GM12865 (cell line): ENCODE measurements at regions not wholly inside any gene's neighbourhood (a gene's known extent, or its start where the extent isn't known, plus 50 kb on each side); places are given as distances from the start of the nearest gene placed in this dataset.

Experiments used
- DNase-seq: peaks from one replicate; pipeline ENCODE4 v3.0.0; 2010; ENCODE audit warnings: low read depth
- H3K4me3 ChIP-seq: 2 replicates; pipeline ENCODE4 v1.5.1; 2011; ENCODE audit warnings: mild to moderate bottlenecking, low read depth, low read length, control low read depth
- CTCF ChIP-seq: IDR thresholded peaks from 2 replicates; pipeline ENCODE4 v1.5.1; 2011; ENCODE audit warnings: low read length, control low read depth, low read depth, inconsistent platforms; ENCODE audit not compliant: insufficient read depth; ENCODE audit errors: missing control alignments

- no peak for TF ChIP-seq CTCF
- no peak overlapping the region for H3K4me3 ChIP-seq
- DNase-seq, result peak; percentile 41
These were observed 156.9 kb downstream of the DLEU7 start for GRCh38 chr13:50686551-50686950.

- no peak for TF ChIP-seq CTCF
- no peak for DNase-seq
- H3K4me3 ChIP-seq, result no peak overlapping the region
These were observed 155.9 kb downstream of the DLEU7 start for GRCh38 chr13:50687545-50687944.

DNA sequence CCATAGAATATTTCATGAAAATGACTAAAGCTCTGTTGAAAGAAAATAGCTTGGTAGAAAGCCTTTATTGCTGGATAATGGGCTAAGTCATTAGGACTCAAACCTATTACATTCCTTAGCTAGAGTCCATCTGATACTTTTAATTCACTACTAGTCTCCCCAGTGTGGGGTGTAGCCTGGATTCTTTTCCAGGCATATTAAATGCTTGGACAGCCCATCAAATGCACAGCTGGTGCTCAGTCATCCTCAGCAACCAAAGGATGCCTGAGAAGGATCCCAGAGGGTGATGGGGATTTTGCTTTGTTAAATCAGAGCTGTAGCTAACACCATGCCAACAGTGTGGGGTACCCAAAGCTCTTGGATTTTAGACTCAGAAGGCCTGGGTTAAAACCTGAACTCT lies 153.5 kb downstream of the DLEU7 start:
- no peak overlapping the region for H3K4me3 ChIP-seq
- DNase-seq, result no peak
- TF ChIP-seq CTCF, result no peak

- H3K4me3 ChIP-seq, result no peak overlapping the region
- DNase-seq, result no peak
These were observed 152.3 kb downstream of the DLEU7 start for GRCh38 chr13:50691176-50691680.

DNA sequence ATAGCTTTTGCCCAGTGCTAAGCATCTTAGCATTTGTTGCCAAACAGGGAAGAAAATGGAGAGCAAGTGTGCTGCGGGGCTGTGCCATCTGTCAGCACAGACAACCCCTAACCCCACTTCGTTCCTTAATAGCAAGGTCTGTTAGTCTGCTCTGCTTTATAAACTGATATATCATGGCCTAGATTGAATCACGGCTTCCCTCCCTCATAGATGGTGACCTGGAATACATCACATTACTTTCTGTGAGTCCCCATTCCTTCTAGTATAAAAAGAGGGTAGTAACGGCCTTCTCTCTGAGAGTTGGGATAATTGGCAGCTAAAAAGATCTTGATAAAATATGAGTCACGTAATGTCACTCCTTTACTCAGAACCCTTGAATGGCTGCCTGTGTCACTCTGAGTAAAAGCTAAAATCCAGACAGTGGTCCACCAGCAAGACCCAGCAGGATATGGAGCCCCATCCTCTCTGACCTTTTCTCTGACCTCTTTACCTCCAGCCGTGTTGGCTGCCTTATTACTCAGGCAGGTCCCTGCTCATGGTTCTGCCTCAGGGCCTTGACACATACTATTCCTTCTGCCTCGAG lies 151.7 kb downstream of the DLEU7 start:
- no peak for TF ChIP-seq CTCF

More at GRCh38 chr13:50691176-50691680, 152.3 kb downstream of the DLEU7 start:
- TF ChIP-seq CTCF, result no peak

GRCh38 chr13:50692396-50692915 lies 151.0 kb downstream of the DLEU7 start:
- H3K4me3 ChIP-seq, result no peak overlapping the region
- TF ChIP-seq CTCF, result no peak
- no peak for DNase-seq

More for the DNA sequence above, 151.7 kb downstream of the DLEU7 start:
- no peak for DNase-seq
- H3K4me3 ChIP-seq, result no peak overlapping the region

GRCh38 chr13:50693727-50694126 lies 149.8 kb downstream of the DLEU7 start:
- H3K4me3 ChIP-seq, result no peak overlapping the region
- no peak for DNase-seq
- TF ChIP-seq CTCF, result no peak
